ENCODE measurements at regions not wholly inside any gene's neighbourhood (a gene's known extent, or its start where the extent isn't known, plus 50 kb on each side); places are given as distances from the start of the nearest gene placed in this dataset.

DNA sequence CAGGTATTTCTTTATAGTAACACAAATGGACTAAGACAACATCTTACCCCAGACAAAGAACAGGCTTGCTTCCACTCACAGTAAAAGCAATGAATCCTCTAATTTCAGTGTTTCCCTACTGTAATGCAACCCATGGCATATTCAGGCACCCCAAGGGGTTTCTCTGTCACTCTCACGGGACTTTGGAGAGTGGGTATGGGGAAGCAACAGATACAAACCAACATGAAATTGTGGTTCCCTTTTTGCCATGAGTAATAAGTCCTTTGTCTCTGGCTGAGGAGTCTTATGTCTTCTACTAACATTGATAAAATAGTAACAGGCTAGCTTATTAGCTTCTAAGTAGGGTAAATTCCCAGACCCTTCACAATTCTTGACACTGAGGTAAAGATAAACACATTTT, 51.4 kb upstream of the AOAH start:
- Histone ChIP-seq H3K36me3 (ENCODE audit: insufficient read depth, low read length) (no peaks in the 10 kb centered on the region), H3K27me3 (ENCODE audit: insufficient read depth, low read length) (no peaks in the 10 kb centered on the region), H3K9me3 (ENCODE audit: low read length) (no peaks in the 10 kb centered on the region), H3K4me3 (ENCODE audit: low read length) (no peak overlapping the region), H3K4me1 (ENCODE audit: insufficient read depth, low read length) (no peaks in the 10 kb centered on the region), H2AFZ (ENCODE audit: low read depth, low read length) (no peak overlapping the region)

DNA sequence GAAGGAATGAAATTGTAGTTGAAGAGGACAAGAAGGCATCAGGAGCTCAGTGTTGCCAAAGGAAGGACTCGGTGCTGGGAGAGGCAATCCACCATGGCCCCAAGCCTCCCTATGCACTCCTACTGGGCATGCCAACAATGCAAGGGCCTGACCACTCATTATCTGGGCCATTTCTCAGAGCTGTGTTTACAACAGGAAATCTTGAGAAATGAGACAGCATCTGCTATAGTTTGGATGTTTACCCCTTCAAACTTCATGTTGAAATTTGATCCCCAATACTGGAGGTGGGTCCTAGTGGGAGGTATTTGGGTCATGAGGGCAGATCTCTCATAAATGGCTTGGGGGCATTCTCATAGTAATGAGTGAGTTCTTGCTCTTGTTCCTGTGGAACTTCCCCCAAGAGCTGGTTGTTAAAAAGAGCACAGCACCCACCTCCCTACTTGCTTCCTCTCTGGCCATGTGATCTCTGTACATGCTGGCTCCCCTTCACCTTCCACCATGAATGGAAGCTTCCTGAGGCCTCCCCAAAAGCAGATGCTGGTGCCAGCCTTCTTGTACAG, 50.8 kb upstream of the AOAH start:
- H3K4me1 ChIP-seq (ENCODE audit: insufficient read depth, low read length) = no peaks in the 10 kb centered on the region
- H3K4me3 ChIP-seq (ENCODE audit: low read length) = no peak overlapping the region
- no peak overlapping the region for H2AFZ ChIP-seq (ENCODE audit: low read depth, low read length)
- no peaks in the 10 kb centered on the region for H3K27me3 ChIP-seq (ENCODE audit: insufficient read depth, low read length)
- H3K9me3 ChIP-seq (ENCODE audit: low read length) = no peaks in the 10 kb centered on the region
- no peaks in the 10 kb centered on the region for H3K36me3 ChIP-seq (ENCODE audit: insufficient read depth, low read length)
